Activated T-helper 1 cell treated with anti-CD3 and anti-CD28 coated beads, Interleukin-12 subunit alpha, Interleukin-12 subunit beta, Interleukin-2, Interleukin-4 antibody, amounts not matched to agents 30 ng/mL and 10 ng/mL and 1 ng/mL, durations not matched to agents 14 hours and 24 hours and 36 hours (primary cell): ENCODE measurements at regions not wholly inside any gene's neighbourhood (a gene's known extent, or its start where the extent isn't known, plus 50 kb on each side); places are given as distances from the start of the nearest gene placed in this dataset.

ENCODE experiments used
- DNase-seq: peaks from one replicate; pipeline ENCODE4 v3.0.0; 2021; ENCODE audit warnings: low spot score
- H3K27ac Mint-ChIP-seq: one replicate; pipeline ENCODE4 v1.8.0; 2021; ENCODE audit warnings: mild to moderate bottlenecking, mixed read lengths
- H3K27me3 Mint-ChIP-seq: one replicate; pipeline ENCODE4 v1.8.0; 2022; ENCODE audit warnings: mild to moderate bottlenecking, moderate library complexity, mixed read lengths; ENCODE audit not compliant: insufficient read depth
- H3K36me3 Mint-ChIP-seq: one replicate; pipeline ENCODE4 v1.8.0; 2021; ENCODE audit warnings: low read depth, mixed read lengths
- H3K4me1 Mint-ChIP-seq: one replicate; pipeline ENCODE4 v1.8.0; 2021; ENCODE audit warnings: low read depth, mixed read lengths
- H3K4me3 Mint-ChIP-seq: one replicate; pipeline ENCODE4 v1.8.0; 2021; ENCODE audit warnings: mild to moderate bottlenecking, moderate library complexity, mixed read lengths
- H3K9me3 Mint-ChIP-seq: one replicate; pipeline ENCODE4 v1.8.0; 2021; ENCODE audit warnings: mixed read lengths
- intact Hi-C: fragments of 100-400 bp; cut with micrococcal nuclease; formaldehyde crosslinking; loops from one replicate; pipeline ENCODE4 v1.15.1; 2024

DNA sequence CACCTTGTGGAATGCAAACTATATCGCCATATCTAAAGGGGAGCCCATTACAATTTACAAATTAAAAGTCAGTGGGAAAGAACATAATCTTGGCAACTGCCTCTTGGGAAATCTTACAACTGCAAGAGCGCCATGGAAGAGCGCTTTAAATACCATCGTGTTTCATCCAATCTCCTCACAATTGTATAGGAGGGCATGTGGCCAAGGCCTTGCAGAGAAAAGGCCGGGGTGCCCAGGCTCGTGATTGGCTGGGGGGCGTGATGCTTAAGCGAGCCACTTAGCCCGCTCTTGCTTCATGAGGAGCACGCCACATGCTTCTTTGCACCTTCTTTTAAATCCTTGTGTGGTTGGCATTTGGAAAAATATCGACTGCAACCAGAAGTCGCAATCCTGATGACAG, 69.8 kb upstream of the NFIB start:
- Mint-ChIP-seq H3K27me3 (no peaks in the 10 kb centered on the region), H3K27ac (no peak overlapping the region), H3K4me1 (no peaks in the 10 kb centered on the region), H3K9me3 (no peaks in the 10 kb centered on the region), H3K4me3 (no peak overlapping the region), H3K36me3 (no peaks in the 10 kb centered on the region)
- no peak for DNase-seq
- intact Hi-C loops, result no loop called here

- H3K9me3 Mint-ChIP-seq, result no peaks in the 10 kb centered on the region
- H3K27ac Mint-ChIP-seq, result no peak overlapping the region
Measured at GRCh38 chr9:14383294-14383693, 69.4 kb upstream of the NFIB start.

DNA sequence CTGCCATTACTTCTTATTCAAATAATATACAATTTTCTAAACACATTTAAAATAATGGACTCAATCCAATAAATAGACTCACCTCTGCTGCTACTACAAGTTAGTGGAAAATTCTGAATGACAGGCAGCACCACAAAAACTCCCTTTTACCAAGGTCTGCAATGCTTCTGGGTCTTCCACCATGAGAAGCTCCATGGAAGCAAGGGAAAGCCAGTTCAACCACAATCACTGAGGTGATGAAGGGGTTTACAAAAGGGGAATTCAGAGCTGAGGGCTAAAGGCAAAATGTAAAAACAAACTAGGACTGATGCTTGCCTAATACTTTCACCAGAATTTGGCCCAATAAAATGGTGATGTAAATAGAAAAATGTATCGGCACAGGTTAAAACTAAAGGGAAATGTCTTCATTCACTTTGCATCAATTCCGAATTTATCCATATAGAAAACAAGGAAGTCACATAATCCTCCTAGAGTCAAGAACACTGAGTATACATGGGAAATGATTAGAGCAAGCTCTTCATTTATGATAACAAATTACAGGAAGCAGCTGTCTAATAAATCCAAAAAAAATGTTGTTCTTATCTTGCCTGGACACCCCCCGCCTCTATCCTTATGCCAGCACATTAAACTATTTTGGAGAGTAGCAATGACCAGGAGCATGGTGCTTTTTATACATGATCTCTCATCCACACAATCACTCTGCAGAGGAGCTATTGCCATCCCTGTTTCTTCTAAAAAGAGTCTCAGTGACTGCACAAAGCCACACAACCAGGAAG, 66.3 kb upstream of the NFIB start:
- Mint-ChIP-seq H3K4me3 (no peak overlapping the region), H3K27ac (no peak overlapping the region), H3K4me1 (no peaks in the 10 kb centered on the region), H3K36me3 (no peaks in the 10 kb centered on the region), H3K27me3 (no peaks in the 10 kb centered on the region), H3K9me3 (no peaks in the 10 kb centered on the region)
- DNase-seq, result no peak
- intact Hi-C loops, result no loop called here

More at GRCh38 chr9:14383294-14383693, 69.4 kb upstream of the NFIB start:
- H3K4me1 Mint-ChIP-seq, result no peaks in the 10 kb centered on the region
- no peak for DNase-seq
- H3K36me3 Mint-ChIP-seq, result no peaks in the 10 kb centered on the region
- H3K27me3 Mint-ChIP-seq, result no peaks in the 10 kb centered on the region
- no peak overlapping the region for H3K4me3 Mint-ChIP-seq
- intact Hi-C loops, result no loop called here

- DNase-seq, result no peak
- Mint-ChIP-seq H3K36me3 (no peaks in the 10 kb centered on the region), H3K27me3 (no peaks in the 10 kb centered on the region), H3K9me3 (no peaks in the 10 kb centered on the region), H3K4me3 (no peak overlapping the region), H3K4me1 (no peaks in the 10 kb centered on the region), H3K27ac (no peak overlapping the region)
- intact Hi-C loops, result no loop called here
Measured at GRCh38 chr9:14379280-14379679, 65.3 kb upstream of the NFIB start.

DNA sequence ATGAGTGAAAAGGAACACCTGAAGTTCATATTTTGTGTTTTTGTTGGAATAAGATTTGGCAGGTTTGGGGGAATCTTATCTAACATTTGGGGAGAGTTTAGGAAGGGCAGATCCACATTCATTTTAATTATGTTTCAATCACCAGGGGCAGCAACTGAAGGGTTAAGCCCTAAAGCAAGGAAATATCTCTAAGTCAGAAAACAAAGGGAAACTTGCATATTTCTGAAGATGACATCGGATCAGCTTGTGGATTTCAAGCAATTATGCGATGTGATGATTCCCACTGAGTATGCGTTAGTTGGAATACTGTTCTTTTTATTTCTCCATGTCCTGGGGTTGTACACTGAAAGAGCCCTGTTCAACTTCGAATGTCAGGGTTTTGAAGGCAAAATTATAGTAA, 59.8 kb upstream of the NFIB start:
- Mint-ChIP-seq H3K27ac (no peak overlapping the region), H3K9me3 (no peaks in the 10 kb centered on the region), H3K36me3 (no peaks in the 10 kb centered on the region), H3K27me3 (peaks cover 2% of the 10 kb centered on the region), H3K4me3 (no peak overlapping the region), H3K4me1 (no peaks in the 10 kb centered on the region)
- DNase-seq, result no peak
- intact Hi-C loops, result no loop called here

DNA sequence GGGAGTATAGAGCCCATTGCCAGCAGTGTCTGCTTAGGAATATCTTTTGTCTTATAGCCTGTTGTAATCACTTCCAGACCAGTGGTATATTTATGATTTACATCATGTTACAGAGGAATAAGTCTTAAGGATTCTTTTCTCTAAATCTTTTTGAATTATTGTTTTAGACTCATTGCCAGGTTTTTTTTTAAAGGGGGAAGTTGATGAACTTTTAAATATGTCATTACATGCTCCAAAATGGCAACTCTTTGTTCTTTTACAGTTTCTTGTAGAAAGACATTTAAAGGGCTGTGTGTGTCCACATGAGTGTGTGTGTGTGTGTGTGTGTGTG, 59.4 kb upstream of the NFIB start:
- peaks cover 2% of the 10 kb centered on the region for H3K27me3 Mint-ChIP-seq
- no peaks in the 10 kb centered on the region for H3K9me3 Mint-ChIP-seq
- no peaks in the 10 kb centered on the region for H3K4me1 Mint-ChIP-seq
- no peak for DNase-seq
- H3K36me3 Mint-ChIP-seq, result no peaks in the 10 kb centered on the region
- no peak overlapping the region for H3K27ac Mint-ChIP-seq
- H3K4me3 Mint-ChIP-seq, result no peak overlapping the region
- intact Hi-C loops, result no loop called here

DNA sequence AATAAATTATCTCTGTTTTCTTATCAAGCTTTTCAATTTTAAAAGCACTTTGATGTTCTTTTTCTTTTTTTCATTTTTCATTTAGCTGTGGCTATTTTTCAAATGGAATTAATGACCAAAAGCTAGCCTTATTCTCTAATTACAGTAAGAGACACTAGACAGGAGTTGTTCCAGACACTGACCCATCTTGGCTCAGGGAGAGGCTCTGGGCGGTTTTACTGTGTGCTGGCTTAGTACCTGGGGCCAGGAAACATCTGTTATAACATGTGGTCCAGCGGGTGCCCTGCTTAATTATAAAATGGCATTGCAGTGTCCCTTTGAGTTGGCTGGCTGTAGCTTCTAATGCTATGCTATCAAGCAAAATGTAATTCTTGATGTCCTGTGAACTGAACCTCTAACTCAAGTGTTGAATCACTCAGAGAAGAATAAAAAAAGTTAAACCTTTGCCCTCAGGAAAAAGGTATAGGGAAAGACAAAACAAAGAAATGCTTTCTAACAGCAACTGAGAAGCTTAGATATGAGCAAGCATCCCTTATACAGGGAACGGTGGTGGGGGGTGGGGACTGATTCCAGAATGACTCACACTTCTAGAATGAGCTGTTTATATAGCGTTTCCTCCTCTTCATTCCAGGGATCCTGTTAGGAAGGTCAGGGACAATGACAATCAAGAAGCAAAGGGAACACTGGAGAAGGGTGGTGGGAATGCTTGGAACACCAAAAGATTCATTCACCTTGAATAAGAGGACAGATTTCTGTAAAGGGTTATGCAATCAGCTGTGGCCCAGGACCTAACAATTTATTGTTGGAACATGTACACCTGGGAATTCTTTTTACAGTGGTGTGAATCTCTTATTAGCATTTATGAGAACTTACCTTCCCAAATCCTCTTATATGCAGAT, 58.7 kb upstream of the NFIB start:
- Mint-ChIP-seq H3K36me3 (no peaks in the 10 kb centered on the region), H3K27me3 (peaks cover 2% of the 10 kb centered on the region), H3K4me1 (no peaks in the 10 kb centered on the region), H3K4me3 (no peak overlapping the region), H3K27ac (no peak overlapping the region), H3K9me3 (no peaks in the 10 kb centered on the region)
- no peak for DNase-seq
- intact Hi-C loops, result no loop called here

GRCh38 chr9:14369011-14369410, 55.1 kb upstream of the NFIB start:
- Mint-ChIP-seq H3K4me3 (no peak overlapping the region), H3K4me1 (no peaks in the 10 kb centered on the region), H3K9me3 (no peaks in the 10 kb centered on the region), H3K27ac (no peak overlapping the region), H3K27me3 (peaks cover 2% of the 10 kb centered on the region), H3K36me3 (no peaks in the 10 kb centered on the region)
- intact Hi-C loops, result no loop called here
- no peak for DNase-seq

DNA sequence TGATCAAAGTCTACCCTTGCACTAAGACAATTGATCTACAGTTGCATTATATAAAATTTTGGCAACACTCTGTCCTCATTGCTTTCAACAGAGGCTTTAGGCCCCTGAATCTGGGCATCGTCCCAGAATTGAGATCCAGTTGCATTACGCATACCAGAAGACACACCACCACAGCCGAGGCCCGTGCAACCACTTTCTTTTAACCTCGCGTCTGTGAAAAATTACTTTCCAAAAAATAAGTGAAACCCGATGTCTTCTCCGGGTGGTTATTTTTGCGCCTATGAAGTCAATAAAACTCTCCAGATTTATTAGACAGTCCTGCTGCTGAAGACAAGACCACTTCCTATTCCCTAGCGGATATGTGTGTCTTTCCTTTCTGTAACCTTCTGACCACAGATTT, 52.1 kb upstream of the NFIB start:
- Mint-ChIP-seq H3K4me3 (no peak overlapping the region), H3K27ac (no peak overlapping the region), H3K36me3 (no peaks in the 10 kb centered on the region), H3K27me3 (no peaks in the 10 kb centered on the region), H3K9me3 (no peaks in the 10 kb centered on the region), H3K4me1 (no peaks in the 10 kb centered on the region)
- no peak for DNase-seq
- intact Hi-C loops, result no loop called here

DNA sequence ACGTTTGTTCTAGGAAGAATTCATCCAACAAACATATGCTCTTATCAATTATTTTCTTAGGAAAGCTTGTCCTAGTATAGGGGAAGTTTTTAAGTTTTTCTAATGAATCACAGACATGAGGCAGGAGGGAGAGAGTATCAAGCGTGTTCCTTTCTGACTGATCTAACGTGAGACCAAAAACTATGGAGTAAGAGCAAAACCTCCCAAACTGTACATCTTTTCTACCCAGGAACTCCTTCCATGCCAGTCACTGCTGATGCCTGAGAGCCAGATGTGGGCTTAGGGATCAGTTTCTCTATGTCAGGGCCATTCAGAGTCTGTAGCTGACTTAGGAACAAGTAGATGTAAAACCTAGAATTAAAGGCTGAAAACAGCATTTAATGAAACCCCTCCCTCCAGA, 51.7 kb upstream of the NFIB start:
- intact Hi-C loops, result no loop called here
- no peak overlapping the region for H3K27ac Mint-ChIP-seq

More for the DNA sequence above, 51.7 kb upstream of the NFIB start:
- DNase-seq, result no peak
- no peaks in the 10 kb centered on the region for H3K27me3 Mint-ChIP-seq
- H3K36me3 Mint-ChIP-seq, result no peaks in the 10 kb centered on the region
- H3K9me3 Mint-ChIP-seq, result no peaks in the 10 kb centered on the region
- H3K4me1 Mint-ChIP-seq, result no peaks in the 10 kb centered on the region
- H3K4me3 Mint-ChIP-seq, result no peak overlapping the region
